IMR-90 (cell line): ENCODE measurements at regions not wholly inside any gene's neighbourhood (a gene's known extent, or its start where the extent isn't known, plus 50 kb on each side); places are given as distances from the start of the nearest gene placed in this dataset.

Experiments
- CTCF ChIP-seq: conservative IDR thresholded peaks from 2 replicates; pipeline ENCODE4 v1.5.1; 2012; ENCODE audit warnings: mild to moderate bottlenecking, low read depth, low read length, improper control_type of control experiment
- ELK1 ChIP-seq: fragments of 150-350 bp; IDR thresholded peaks from 2 replicates; pipeline ENCODE4 v1.6.1; 2016; ENCODE audit warnings: low read depth, mild to moderate bottlenecking, low read length, moderate library complexity, borderline replicate concordance
- MAFK ChIP-seq: IDR thresholded peaks from 2 replicates; pipeline ENCODE4 v1.6.1; 2012; ENCODE audit warnings: low read depth, low read length, improper control_type of control experiment
- POLR2A ChIP-seq: IDR thresholded peaks from 2 replicates; pipeline ENCODE4 v1.6.1; 2012; ENCODE audit warnings: mild to moderate bottlenecking, low read depth, low read length
- RAD21 ChIP-seq: IDR thresholded peaks from 2 replicates; pipeline ENCODE4 v1.6.1; 2012; ENCODE audit warnings: low read length, improper control_type of control experiment
- SMC3 ChIP-seq: fragments of 150-350 bp; IDR thresholded peaks from 2 replicates; pipeline ENCODE4 v1.6.1; 2016; ENCODE audit warnings: low read depth, mild to moderate bottlenecking, antibody characterized with exemption, low read length, moderate library complexity

- no peak for TF ChIP-seq ELK1
- no peak for TF ChIP-seq POLR2A
- TF ChIP-seq RAD21 = no peak
- TF ChIP-seq CTCF = no peak
- TF ChIP-seq SMC3 = no peak
- TF ChIP-seq MAFK = no peak
Observed at GRCh38 chr2:48845684-48846083, 90.2 kb upstream of the LHCGR start.
